ENCODE measurements at regions not wholly inside any gene's neighbourhood (a gene's known extent, or its start where the extent isn't known, plus 50 kb on each side); places are given as distances from the start of the nearest gene placed in this dataset.
A peak's percentile ranks its signal among the peaks of the same experiment; 100 is the strongest.

DNA sequence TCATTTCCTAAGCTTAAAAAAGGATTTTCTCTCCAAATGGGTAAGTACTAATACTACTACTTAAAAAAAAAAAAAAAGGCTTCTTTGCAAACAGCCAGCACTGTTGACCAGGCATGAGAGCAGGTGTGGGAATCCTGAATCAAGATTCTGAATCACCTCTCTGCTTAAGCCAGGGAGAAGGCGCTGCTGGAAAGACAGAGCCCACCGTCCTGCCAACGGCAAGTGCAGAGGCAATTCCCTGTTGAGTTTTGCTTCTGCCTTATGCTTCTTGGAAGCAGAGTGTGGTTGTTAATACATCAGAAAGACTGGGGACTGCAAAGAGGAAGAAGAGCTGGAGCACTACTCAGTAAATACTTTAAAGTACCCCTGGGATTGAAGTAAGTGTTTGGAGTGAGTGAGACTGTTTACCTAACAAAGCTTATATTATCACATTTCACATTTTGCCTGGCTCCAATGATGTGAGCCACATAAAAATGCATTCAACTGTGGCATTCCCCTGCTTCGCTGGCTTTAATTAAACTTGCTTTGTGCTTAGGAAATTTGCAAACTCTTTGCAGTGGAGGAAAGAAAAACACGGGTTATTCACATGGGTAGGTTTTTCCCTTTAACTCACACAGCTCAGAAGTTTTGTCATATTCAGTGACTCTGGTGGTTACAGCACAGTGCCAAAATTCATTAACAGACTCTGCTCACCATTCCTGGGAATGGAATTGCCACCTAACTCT, 86.0 kb upstream of the KIF2B start:
- Histone ChIP-seq H3K4me3 (ENCODE audit: low read depth, low read length) (no peak overlapping the region), H3K27me3 (replicated peaks) (no peaks in the 10 kb centered on the region), H3K36me3 (replicated peaks) (no peaks in the 10 kb centered on the region), H3K27ac (no peak overlapping the region)
- DNase-seq, result no peak
- no peak for TF ChIP-seq CTCF (IDR thresholded peaks at IDR 0.05; ENCODE audit: low read depth, low read length, missing control alignments)
- in situ Hi-C loops (cut with HindIII; ENCODE audit: low pct_ligation_motif_present, low sequenced_read_pairs), result no loop called here

- DNase-seq, result no peak
- no peak for TF ChIP-seq CTCF (IDR thresholded peaks at IDR 0.05; ENCODE audit: low read depth, low read length, missing control alignments)
- H3K4me3 ChIP-seq (ENCODE audit: low read depth, low read length), result no peak overlapping the region
- H3K27me3 ChIP-seq (replicated peaks), result no peaks in the 10 kb centered on the region
- H3K36me3 ChIP-seq (replicated peaks), result no peaks in the 10 kb centered on the region
- no peak overlapping the region for H3K27ac ChIP-seq
- in situ Hi-C loops (cut with HindIII; ENCODE audit: low pct_ligation_motif_present, low sequenced_read_pairs), result no loop called here
These were observed 98.0 kb upstream of the KIF2B start for GRCh38 chr17:53724726-53725125.

GRCh38 chr17:53722407-53722806, 100.3 kb upstream of the KIF2B start:
- no peaks in the 10 kb centered on the region for H3K27me3 ChIP-seq (replicated peaks)
- H3K4me3 ChIP-seq (ENCODE audit: low read depth, low read length), result no peak overlapping the region
- in situ Hi-C loops (cut with HindIII; ENCODE audit: low pct_ligation_motif_present, low sequenced_read_pairs), result no loop called here
- no peak for TF ChIP-seq CTCF (IDR thresholded peaks at IDR 0.05; ENCODE audit: low read depth, low read length, missing control alignments)
- peak; percentile 92 for DNase-seq
- H3K27ac ChIP-seq, result no peak overlapping the region
- H3K36me3 ChIP-seq (replicated peaks), result no peaks in the 10 kb centered on the region

DNA sequence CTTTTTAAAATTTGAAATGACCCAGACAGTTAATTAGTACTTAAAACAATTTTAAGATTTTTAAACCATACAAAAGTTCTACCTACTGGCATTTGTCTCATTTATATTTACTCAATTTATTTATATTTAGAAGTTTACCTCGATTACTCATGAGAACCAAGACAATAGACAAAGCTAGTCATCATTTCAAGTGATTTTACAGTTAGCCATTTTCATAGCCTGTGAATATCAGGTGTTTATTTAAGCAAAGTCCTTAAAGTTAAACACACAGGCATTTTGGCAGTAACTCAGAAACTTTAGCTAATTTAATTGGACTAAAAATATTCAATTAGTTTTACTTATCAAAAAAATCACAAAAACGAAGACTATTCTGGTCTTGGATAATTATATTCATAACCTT, 101.6 kb upstream of the KIF2B start:
- no peak for TF ChIP-seq CTCF (IDR thresholded peaks at IDR 0.05; ENCODE audit: low read depth, low read length, missing control alignments)
- in situ Hi-C loops (cut with HindIII; ENCODE audit: low pct_ligation_motif_present, low sequenced_read_pairs), result no loop called here
- Histone ChIP-seq H3K4me3 (ENCODE audit: low read depth, low read length) (no peak overlapping the region), H3K27me3 (replicated peaks) (no peaks in the 10 kb centered on the region), H3K27ac (no peak overlapping the region), H3K36me3 (replicated peaks) (no peaks in the 10 kb centered on the region)
- no peak for DNase-seq

DNA sequence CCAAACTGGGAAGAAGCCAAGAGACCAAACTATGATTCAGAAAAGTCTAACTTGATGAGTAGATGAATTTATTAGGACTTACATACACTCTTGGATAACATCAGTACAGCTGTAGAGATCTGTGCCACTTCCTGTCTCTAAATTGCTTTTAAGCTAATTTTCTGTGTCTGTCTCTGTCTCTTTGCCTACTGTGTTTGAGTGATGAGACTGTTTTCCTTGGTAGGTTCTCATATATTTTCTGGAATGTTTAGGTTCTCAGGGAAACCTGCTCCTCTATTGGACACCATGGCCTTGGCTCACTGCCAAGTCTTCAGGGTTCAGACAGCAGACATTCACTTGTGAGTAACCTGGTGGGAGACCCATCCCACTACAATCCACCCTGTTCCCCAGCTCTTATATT, 103.5 kb upstream of the KIF2B start:
- H3K4me3 ChIP-seq (ENCODE audit: low read depth, low read length), result no peak overlapping the region
- no peak for DNase-seq
- H3K27ac ChIP-seq, result no peak overlapping the region
- no peaks in the 10 kb centered on the region for H3K36me3 ChIP-seq (replicated peaks)
- TF ChIP-seq CTCF (IDR thresholded peaks at IDR 0.05; ENCODE audit: low read depth, low read length, missing control alignments), result no peak
- in situ Hi-C loops (cut with HindIII; ENCODE audit: low pct_ligation_motif_present, low sequenced_read_pairs), result no loop called here
- no peaks in the 10 kb centered on the region for H3K27me3 ChIP-seq (replicated peaks)

- no peak for TF ChIP-seq CTCF (IDR thresholded peaks at IDR 0.05; ENCODE audit: low read depth, low read length, missing control alignments)
- Histone ChIP-seq H3K4me3 (ENCODE audit: low read depth, low read length) (no peak overlapping the region), H3K36me3 (replicated peaks) (no peaks in the 10 kb centered on the region), H3K27ac (no peak overlapping the region), H3K27me3 (replicated peaks) (no peaks in the 10 kb centered on the region)
- in situ Hi-C loops (cut with HindIII; ENCODE audit: low pct_ligation_motif_present, low sequenced_read_pairs), result no loop called here
- DNase-seq, result no peak
These were observed 115.2 kb upstream of the KIF2B start for GRCh38 chr17:53707566-53707965.
